HG02759 (cell line): ENCODE measurements at regions not wholly inside any gene's neighbourhood (a gene's known extent, or its start where the extent isn't known, plus 50 kb on each side); places are given as distances from the start of the nearest gene placed in this dataset.
A peak's percentile ranks its signal among the peaks of the same experiment; 100 is the strongest.

Experiments used
- ATAC-seq: cut with Tn5 transposase; IDR thresholded peaks from one replicate; pipeline ENCODE4 v1.9.1; 2021; ENCODE audit warnings: mild to moderate bottlenecking, moderate library complexity; ENCODE audit not compliant: unreplicated experiment

DNA sequence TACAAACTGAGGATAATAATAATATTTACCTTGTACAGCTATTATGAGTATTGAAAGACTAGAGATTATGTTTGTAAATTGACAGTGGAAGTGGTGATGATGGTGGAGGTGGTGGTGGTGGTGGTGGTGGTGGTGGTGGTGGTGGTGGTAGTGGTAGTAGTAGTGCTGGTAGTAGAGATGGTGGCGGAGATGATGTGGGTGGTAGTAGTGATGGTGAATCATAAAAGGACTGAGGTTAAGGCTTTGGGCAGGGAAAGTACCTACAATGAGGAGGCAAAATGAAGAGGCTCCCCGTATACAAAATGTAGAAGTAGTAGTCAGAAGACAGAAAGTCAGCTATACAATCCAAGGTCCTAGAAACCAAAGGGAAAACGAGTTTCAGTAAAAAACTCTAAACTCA is 214.1 kb downstream of the BCOR start:
- no peak for ATAC-seq

- no peak for ATAC-seq
Measured at GRCh38 chrX:39886282-39886681, 211.5 kb downstream of the BCOR start.

DNA sequence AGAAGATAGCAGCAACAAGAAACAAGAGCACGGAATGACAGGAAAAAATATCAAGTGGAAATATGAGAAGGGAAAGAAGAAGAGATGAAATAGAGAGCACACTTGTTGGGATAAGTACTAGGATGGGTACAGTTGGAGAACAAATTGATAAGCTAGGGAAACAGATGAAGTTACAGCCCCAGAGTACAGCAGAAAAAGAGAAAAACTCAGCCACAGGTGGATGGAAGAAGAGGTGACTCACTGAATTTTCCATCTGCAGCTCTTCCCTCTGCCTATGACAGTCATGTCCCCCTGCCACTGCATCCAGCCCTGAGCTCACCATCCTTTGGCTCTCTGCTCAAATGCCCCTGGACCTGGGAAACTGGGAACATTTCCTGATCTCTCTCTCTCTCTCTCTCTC is 209.0 kb downstream of the BCOR start:
- ATAC-seq: no peak

GRCh38 chrX:39889704-39890103 is 208.1 kb downstream of the BCOR start:
- ATAC-seq: no peak

DNA sequence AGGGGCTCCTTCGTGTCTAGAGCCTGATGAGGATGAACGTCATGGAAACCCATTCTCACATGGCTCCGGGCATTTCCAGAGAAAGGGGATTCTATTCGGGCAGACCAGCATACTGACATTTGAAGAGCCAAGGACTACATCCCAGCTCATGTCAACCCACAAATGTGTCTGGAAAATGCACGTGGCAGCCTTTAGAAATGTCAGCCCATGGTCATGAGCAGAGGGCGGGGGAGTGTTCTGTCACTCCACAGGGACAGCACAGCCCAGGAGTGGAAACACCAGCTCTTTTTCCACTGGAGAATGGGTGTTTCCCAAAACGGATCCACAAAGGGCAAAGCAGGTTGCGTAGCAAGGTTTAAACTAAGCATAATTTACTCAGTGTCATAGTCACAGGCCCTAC is 207.0 kb downstream of the BCOR start:
- no peak for ATAC-seq

- ATAC-seq: peak; percentile 60
Measured at GRCh38 chrX:39891781-39892180, 206.0 kb downstream of the BCOR start.

DNA sequence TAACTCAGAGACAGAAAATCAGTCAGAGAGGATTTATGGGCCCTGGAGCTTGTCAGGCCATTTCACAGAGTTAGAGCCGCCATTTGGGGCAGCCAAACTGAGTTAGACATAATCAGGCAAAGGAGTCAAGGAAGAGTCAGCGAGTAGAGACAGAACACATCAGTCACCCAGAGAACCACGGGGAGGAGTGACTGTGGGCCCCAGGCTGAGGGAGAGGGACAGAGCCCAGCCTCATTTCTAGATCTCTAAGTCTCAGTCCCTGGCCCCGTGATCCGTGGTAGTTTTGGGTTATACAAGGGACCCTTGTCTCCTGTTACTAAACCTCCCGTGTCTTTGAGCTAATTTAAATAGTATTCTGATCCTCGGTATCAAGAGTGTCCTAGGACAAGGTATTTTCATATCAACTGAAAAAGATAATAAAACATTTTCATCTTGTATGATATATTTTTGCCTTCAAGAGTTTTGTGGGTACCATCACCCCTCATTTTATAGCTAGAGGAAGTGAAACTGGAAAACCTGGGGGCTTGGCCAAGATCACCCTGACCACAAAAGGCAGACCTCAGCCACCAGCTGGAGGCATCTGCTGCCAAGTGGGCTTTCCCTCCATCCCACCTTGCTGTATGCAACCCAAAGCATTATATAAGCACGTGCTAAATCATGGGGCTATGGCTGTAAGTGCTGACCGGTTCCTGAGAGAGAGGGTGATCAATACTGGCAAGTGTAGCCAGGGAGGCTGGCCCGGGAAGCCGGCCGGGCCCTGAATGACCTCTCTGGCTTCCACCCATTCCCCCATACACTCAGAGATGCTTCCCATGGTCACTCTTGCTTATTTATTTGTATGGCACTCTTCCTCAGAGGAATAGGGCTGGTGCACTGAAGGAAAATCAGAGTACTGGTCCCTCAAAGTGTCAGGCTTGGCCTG is 204.1 kb downstream of the BCOR start:
- ATAC-seq: no peak

DNA sequence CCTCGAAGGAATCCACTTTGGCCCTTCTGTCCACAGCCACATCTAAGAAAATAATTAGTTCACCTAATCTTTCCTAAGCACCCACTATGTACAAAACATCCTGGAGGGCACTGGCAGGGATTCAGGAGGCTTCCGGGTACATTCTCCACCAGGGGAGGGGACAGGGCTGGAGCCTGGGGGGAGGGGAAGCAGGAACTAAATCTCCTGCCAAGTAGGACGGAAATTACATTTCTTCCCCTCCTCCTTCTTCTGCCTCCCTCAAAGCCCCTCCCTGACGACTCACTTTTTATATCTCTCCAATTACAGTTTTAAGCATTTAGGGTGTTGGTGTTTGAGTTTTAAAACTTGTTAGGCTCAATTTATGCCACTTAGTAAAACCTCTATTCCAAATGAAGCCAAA is 203.1 kb downstream of the BCOR start:
- no peak for ATAC-seq

- ATAC-seq: no peak
Measured at GRCh38 chrX:39895218-39896110, 202.3 kb downstream of the BCOR start.

DNA sequence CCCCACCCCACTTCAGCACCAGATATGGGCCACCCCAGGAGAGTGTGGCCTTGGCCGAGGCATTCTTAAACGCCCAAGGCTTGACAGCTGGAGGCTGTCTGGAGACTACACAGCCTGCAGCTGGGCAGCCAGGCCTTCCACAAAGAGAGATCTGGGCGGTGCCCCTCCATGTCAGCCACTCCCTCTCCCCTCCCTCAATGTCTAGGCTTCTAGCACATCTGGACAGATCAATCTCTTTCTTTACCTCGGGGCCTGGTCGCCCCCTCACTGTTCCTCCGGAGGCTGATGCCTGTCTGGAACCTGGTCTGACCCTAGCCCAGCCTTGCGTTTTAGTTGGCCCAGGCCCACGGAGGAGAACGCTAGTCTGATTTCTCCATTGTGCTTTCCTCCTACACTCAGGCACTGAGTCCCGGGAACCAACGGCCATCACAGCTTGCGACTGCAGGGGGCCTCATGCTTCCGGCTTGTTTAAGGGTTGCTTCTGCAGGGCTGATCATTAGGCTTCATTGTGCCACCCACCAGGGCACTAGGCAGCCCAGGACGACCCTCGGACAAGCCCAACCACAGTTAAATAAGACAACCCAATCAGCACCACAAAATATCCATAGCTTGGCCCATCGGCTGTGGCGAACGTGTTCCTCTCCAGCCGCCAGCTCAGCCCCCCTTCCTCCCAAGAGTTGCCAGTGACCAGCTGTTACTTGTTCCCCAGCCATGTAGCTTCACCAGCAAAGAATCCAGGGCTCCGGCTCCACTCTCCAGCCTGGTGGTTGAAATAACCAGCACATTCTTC is 200.6 kb downstream of the BCOR start:
- ATAC-seq: no peak

DNA sequence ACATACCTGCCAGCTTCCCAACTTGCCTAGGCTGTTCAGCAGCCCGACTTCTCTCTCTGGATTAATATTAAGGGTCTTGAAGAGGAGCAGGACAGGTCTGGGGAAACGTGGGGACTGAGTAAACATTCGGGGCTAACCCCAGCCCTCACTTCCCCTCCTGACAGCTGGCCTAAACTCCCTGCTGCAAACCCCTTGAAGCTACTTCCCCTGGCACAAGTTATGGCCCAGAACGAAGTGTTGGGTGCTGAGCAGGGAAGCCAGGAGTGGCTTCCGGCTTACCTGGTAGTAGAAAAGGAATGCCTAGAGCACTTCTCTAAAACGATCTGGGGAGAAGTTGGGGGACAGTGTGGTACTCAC is 200.0 kb downstream of the BCOR start:
- no peak for ATAC-seq

GRCh38 chrX:39898147-39898546 is 199.6 kb downstream of the BCOR start:
- ATAC-seq: no peak

DNA sequence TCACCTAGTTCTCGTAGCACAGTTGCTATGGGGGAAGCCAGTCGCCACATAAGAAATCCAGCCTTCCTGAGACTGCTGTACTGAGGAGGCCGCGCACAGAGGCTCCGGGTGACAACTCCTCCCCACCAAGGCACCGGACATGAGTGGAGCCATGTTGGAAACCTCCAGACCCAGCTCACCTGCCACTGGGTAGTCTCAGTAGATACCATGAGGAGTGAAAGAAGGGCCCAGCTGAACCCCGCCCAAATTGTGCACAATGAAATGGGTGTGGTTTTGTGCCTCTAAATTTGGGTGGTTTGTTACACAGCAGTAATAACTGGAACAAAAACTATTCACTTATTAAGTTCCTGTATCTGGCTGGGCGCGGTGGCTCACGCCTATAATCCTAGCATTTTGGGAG is 198.7 kb downstream of the BCOR start:
- no peak for ATAC-seq

DNA sequence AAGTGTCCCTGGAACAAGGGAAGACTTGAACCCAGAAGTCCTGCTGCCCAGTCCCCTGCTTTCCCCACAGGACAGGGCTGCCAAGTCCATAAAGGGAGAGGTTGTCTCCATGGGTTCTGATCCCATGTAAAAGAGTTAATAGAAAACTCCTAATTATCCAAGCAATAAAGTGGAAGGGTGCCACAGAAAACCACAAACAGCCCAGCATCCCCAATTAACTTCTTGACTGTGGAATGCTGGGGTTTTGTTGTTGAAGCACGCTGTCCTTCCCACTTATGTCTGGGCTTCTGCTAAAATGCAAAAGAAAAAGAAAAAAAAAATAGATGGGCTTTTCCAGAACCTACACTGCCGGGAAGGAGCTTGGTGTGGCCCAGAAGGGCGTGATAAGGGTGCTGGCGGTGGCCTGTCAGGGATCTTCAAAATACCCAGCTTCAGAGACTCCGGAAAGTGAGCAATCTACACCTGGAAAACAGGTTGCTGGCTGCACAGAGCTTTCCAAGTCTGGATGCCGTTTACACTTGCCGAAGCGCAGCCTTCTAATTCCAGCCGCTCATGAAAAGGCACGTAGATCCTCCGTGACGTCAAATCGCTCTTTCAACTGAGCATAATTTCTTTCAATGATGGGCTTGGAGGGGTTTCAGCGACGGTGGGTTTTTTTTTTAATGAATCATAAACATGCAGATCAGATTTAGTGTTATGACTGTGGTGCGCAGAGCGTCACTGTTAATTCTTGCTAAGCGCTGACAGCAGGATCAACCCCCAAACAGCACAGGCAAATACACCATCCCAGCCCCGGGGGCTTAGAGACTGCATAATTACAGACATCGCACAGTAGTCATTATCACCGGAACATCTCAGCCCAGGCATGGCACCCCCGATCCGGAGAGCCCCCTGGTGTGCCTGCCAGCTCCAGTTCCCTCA is 197.6 kb downstream of the BCOR start:
- ATAC-seq: no peak

DNA sequence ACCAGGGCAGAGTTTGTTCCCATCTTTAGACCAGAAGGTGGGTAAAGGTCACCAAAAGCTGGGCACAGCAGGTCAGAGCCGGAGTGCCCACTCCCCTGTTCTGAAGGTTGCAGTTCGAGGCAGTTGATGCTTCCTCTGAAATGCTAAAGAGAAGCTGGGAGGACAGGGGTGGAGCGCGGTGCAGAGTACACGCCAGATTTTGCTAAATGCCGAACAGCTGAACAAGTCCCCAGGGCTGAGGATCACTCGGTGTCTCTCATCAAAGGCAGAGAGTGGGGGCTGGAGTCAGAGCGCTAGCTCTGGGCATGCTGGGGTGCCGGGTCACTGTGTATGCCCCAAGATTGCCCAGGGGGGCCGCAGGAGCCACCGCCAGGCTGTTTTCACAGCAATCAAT is 197.0 kb downstream of the BCOR start:
- no peak for ATAC-seq

GRCh38 chrX:39903343-39903742 is 194.4 kb downstream of the BCOR start:
- ATAC-seq: no peak

GRCh38 chrX:39903937-39904336 is 193.8 kb downstream of the BCOR start:
- no peak for ATAC-seq

DNA sequence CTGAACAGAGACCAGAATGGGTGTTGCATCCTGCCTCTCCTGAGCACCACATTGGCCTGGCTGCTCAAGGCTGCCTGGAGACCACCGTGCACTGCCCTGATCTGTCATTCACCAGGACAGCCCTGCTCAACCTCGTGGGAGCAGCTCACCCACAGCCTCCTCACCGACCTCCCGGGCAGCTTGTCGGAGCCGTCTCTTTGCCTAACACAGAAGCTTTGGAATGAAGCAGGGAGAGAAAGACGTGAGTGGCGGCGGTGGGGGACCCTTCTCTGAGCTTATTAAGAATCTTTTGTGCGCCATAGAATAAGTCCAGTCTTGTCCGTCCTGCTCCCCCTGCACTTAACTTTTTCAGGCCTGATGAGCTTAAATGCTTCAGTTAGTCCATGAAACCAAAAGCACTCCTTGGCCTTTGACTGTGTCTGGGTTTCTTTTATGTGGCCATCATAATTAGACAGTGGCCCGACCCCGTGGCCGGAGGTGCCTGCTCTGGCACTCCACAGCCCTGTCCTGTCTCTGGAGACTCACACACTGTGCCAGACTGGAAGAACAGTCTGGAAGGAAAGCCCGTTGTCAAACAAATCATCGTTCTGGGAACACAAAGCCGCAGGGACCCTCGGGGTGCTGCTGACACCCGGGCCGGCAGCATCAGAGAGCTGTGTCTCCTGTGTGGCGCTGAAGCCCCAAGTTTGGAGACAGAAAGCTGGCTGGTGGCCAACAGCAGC is 192.8 kb downstream of the BCOR start:
- ATAC-seq: no peak

- no peak for ATAC-seq
Measured at GRCh38 chrX:39905538-39905891, 192.2 kb downstream of the BCOR start.

DNA sequence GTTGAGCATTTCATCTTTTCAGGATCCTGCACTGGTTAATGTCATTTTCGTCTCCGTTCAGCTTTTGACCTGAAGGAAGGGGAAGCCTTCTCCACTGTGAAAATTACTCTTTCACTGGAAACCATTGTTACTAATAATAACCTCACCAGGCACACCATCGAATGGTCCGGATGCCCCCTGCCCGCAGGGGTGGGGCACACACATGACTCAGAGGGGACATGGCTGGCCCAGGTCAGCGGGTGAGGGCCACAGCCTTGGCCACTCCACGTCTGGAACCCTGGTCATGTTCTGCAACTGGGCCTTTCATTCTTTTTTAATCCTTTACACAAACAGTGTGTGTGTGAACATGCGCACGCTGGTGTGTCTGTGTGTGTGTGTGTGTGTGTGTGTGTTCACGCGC is 191.8 kb downstream of the BCOR start:
- no peak for ATAC-seq
